MV-4-11 (cell line): ENCODE measurements at regions not wholly inside any gene's neighbourhood (a gene's known extent, or its start where the extent isn't known, plus 50 kb on each side); places are given as distances from the start of the nearest gene placed in this dataset.

ENCODE experiments used
- DNase-seq: peaks from one replicate; lab custom pipeline; 2025; lab: John Stamatoyannopoulos, UW

- DNase-seq = no peak
These were observed 199.5 kb upstream of the DIPK2B start for GRCh38 chrX:45400027-45400779.

GRCh38 chrX:45385757-45386156, 185.1 kb upstream of the DIPK2B start:
- DNase-seq = no peak

GRCh38 chrX:45381841-45382240, 181.2 kb upstream of the DIPK2B start:
- DNase-seq = no peak

- no peak for DNase-seq
These were observed 180.7 kb upstream of the DIPK2B start for GRCh38 chrX:45381366-45381765.

GRCh38 chrX:45379236-45379635, 178.6 kb upstream of the DIPK2B start:
- no peak for DNase-seq

GRCh38 chrX:45372151-45372550, 171.5 kb upstream of the DIPK2B start:
- peak; percentile 55 for DNase-seq

GRCh38 chrX:45368705-45369104, 168.0 kb upstream of the DIPK2B start:
- DNase-seq = no peak

GRCh38 chrX:45363596-45363995, 162.9 kb upstream of the DIPK2B start:
- DNase-seq = no peak

- no peak for DNase-seq
These were observed 159.9 kb upstream of the DIPK2B start for GRCh38 chrX:45360571-45360970.

GRCh38 chrX:45358392-45358791, 157.7 kb upstream of the DIPK2B start:
- no peak for DNase-seq

GRCh38 chrX:45353456-45353855, 152.8 kb upstream of the DIPK2B start:
- DNase-seq = no peak

- DNase-seq = no peak
These were observed 151.9 kb upstream of the DIPK2B start for GRCh38 chrX:45352611-45353010.

GRCh38 chrX:45351478-45351877, 150.8 kb upstream of the DIPK2B start:
- no peak for DNase-seq

GRCh38 chrX:45348296-45348695, 147.6 kb upstream of the DIPK2B start:
- DNase-seq = no peak

GRCh38 chrX:45347877-45348276, 147.2 kb upstream of the DIPK2B start:
- no peak for DNase-seq

- DNase-seq = no peak
These were observed 143.9 kb upstream of the DIPK2B start for GRCh38 chrX:45344594-45344993.

- DNase-seq = no peak
These were observed 128.5 kb upstream of the DIPK2B start for GRCh38 chrX:45329217-45329616.

- no peak for DNase-seq
These were observed 124.3 kb upstream of the DIPK2B start for GRCh38 chrX:45324941-45325340.

GRCh38 chrX:45323387-45323786, 122.7 kb upstream of the DIPK2B start:
- DNase-seq = no peak

GRCh38 chrX:45322820-45323219, 122.1 kb upstream of the DIPK2B start:
- DNase-seq = no peak

GRCh38 chrX:45322382-45322781, 121.7 kb upstream of the DIPK2B start:
- DNase-seq = peak; percentile 23

GRCh38 chrX:45320191-45320590, 119.5 kb upstream of the DIPK2B start:
- no peak for DNase-seq

- no peak for DNase-seq
These were observed 109.1 kb upstream of the DIPK2B start for GRCh38 chrX:45309801-45310200.

GRCh38 chrX:45309096-45309495, 108.4 kb upstream of the DIPK2B start:
- no peak for DNase-seq
